HG02884 (cell line): ENCODE measurements at regions not wholly inside any gene's neighbourhood (a gene's known extent, or its start where the extent isn't known, plus 50 kb on each side); places are given as distances from the start of the nearest gene placed in this dataset.
"Not testable (repeated sequence)": the region's sequence is repeated elsewhere in the genome, so short reads cannot be mapped to it uniquely, and the experiment has no call there.

Experiments
- ATAC-seq: cut with Tn5 transposase; IDR thresholded peaks from one replicate; pipeline ENCODE4 v1.9.1; 2021; ENCODE audit warnings: mild to moderate bottlenecking, moderate library complexity; ENCODE audit not compliant: unreplicated experiment

DNA sequence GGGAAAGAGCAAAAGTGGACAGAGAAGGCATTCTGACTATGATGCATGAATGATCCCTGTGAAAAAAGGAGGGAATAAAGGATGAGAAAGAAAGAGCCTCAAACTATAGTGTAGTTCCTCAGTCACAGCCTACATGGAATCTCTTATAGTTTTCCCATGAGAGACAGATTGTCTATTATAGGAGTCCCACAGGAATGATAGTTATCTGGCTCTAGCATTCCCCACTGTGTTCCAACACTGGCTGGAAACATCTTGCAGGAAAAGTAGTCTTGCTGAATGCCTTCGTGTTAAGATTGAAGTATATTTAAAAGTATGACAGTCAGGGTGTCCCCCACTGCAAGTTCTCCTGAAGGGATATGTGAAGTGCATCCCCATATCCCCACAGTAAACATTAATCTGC lies 641.5 kb upstream of the NECTIN3 start:
- no peak for ATAC-seq

DNA sequence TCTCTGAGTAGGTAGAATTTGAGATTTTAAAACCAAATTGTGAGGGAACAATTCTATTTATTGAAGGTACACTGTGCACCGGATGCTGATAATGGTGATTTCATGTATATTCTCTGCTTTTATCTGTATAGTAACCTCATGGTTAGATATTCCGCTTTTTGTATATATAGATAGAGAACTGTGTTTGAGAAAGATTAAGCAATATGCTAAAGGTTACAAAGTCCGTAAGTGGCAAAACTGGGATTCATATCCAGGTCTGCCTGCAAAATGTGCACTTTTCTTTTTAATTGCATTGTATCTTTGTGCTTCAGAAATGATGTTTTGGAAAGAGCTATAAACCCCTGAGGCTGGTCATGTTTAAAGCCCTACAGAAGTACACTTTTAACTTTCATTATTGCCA lies 635.4 kb upstream of the NECTIN3 start:
- no peak for ATAC-seq

DNA sequence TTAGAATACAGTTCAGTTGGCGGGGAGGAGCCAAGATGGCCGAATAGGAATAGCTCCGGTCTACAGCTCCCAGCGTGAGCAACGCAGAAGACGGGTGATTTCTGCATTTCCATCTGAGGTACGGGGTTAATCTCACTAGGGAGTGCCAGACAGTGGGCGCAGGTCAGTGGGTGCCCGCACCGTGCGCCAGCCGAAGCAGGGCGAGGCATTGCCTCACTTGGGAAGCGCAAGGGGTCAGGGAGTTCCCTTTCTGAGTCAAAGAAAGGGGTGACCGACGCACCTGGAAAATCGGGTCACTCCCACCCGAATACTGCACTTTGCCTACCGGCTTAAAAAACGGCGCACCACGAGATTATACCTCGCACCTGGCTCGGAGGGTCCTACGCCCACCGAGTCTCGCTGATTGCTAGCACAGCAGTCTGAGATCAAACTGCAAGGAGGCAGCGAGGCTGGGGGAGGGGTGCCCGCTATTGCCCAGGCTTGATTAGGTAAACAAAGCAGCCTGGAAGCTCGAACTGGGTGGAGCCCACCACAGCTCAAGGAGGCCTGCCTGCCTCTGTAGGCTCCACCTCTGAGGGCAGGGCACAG lies 631.5 kb upstream of the NECTIN3 start:
- not testable (repeated sequence) for ATAC-seq

DNA sequence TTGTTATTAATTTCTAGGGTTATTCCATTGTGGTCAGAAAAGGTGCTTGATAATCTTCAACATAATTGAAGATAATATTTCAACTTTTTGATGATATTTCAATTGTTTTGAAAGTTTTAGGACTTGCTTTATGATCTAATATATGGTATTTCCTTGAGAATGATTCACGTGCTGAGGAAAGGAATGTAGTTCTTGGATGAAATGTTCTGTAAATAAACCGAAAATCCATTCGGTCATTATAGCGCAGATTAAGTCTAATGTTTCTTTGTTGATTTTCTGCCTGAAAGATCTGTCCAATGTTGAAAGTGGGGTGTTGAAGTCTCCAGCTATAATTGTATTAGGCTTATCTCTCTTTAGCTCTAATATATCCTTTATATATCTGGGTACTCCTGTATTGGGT lies 617.5 kb upstream of the NECTIN3 start:
- no peak for ATAC-seq

DNA sequence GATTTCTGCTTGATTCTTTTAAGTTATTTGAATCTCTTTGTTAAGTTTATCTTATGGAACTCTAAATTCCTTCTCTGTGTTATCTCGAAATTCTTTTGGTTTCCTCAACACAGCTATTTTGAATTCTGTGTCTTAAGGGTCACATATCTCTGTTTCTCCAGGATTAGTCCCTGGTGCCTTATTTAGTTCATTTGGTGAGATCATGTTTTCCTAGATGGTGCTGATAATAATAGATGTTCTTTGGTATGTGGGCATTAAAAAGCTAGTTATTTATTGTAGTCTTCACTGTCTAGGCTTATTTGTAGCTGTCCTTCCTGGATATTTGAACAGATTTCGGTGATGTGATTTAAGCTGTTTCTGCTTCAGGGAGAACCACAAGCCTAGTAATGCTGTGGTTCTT lies 615.6 kb upstream of the NECTIN3 start:
- ATAC-seq, result no peak

DNA sequence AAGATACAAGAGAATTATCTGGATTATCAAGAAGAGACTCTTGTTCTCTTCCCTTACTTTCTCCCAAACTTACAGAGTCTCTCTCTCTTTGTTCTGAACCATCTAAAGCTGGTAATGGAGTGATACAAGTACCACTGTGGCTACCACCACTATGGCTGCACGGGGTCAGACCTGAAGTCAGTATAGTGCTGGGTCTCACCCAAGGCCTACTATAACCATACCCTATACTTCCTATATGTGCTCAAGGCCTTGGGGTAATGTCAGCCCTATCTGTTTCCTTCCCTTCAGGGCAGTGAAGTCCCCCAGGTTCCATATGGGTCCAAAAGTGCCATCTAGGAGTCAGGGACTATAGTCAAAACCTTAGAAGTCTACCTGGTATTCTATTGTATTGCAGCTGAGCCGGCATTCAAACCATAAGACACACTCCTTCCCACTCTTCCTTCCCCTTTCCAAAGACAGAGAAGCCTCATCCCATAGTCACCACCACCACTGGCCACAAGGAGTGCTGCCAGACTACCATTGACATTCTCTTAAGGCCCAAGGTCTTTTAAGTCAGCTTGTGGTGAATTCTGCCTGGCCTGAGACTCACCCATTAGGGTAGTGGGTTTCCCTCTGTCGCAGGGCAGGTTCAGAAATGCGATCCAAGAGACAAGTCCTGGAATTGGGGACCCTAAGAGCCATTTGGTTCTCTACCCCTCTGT lies 615.0 kb upstream of the NECTIN3 start:
- ATAC-seq, result no peak

DNA sequence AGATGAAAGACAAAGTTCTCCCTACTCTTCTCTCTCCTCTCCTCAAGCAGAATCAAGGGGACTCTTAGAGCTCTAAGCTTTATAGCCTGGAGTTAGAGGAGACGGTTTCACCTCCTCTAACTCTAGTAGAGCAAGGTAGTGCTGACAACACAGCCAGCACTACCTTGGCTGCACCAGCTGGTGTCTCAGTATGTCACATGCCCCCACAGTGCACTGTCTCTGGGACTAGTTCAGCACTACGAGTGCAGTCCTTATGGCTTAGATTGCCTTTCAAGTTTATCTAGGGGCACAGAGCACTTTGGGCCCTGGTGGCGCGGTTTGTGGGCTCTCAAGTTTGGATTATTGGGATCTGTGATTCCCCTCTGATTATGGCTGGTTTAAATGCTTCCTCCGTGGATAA lies 614.1 kb upstream of the NECTIN3 start:
- ATAC-seq, result no peak

DNA sequence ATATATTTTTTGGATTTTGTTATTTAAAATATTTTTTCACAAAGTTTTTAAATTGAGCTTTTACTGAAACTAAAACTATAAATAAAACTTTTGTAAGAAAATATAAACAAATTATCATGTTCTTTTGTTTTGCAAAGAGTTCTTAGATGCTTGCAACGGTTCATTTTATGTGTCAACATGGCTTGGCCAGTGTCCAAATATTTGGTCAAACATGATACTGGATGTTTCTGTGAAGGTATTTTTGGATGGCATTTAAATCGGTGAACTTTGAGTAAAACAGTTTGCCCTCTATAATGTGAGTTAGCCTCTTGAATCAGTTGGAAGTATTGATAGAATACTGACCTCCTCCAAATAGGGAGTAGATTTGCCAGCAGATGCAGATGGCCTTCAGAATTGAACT lies 612.6 kb upstream of the NECTIN3 start:
- no peak for ATAC-seq

DNA sequence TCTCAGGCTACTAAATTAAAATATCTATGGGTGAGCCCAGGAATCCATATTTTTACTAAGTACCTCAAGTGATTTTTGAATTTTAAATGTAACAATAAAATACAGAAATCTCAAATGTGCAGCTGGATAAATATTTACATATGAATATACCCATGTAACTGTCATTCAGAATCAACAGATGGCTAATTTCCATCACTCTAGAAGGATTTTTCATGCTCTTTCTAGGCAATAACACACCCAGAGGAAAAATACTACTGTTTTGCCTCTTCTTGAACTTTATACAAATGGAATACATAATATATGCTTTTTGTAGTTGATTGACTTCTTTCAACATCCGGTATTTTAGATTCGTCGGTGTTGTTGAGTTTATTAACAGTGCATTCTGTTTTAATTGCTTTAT lies 601.3 kb upstream of the NECTIN3 start:
- ATAC-seq, result no peak

DNA sequence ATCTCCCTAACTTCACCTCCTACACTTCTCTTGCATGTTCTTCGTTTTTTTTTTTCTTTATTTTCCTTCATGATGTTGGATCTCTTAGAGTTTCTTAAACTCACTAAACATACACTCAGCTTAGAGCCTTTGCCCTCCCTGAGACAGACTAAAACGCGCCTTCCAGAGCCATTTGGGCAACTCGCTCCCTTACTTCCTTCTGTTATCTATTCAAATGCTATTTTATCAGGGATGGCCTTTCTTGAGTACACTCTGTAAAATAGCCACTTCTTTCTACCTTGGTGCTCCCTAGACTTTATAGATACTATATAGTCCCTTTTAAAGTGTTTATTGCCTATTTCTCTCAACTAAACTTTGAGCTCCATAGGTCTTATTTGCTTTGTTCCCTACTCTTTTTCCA lies 598.2 kb upstream of the NECTIN3 start:
- no peak for ATAC-seq

DNA sequence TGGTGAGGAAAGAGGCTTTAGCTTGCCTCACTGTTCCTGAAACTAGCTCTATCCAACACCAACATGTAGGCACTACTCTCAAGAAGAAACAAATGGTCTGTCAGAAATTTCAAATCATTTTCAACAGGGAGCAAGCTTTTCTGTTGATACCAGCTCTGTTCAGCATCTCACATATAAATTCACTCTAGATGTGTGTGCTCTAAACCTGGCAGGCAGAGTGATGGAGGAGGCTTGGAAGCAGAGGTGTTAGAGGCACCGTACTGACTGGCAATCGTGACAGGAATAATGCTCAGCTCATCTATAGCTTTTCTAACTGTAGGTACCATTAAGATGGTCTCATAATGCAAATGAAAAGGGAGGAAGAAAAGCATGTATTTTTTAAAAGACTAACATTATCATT lies 597.2 kb upstream of the NECTIN3 start:
- ATAC-seq, result no peak

DNA sequence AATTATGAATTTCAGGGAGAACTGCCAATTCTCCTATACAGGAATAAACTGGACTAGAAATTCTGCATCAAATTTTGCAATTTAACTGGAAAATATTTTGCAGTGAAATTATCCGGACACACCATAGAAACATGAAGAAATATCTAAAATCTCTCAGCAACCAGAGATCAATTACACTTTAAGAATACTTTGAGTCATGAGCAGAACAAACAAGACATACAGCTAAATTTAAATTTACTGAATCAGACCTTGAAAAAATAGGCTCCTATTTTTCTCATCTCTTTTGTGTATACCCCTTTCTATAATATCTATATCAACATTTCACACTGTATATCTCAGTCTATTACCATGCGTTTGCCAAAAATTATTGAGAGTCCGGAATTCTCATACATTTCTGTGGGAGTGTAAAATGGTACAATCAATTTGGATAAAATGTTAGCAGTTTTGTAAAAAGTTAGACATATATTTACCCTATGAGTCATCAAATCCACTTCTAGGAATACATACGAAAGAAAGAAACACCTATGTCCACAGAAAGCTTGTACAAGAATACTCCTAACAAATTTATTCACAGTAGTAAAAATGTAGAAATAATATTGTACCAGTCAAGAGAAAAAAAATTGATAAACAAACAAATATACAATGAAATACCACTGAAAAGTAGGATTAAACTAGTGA lies 593.1 kb upstream of the NECTIN3 start:
- ATAC-seq, result no peak

DNA sequence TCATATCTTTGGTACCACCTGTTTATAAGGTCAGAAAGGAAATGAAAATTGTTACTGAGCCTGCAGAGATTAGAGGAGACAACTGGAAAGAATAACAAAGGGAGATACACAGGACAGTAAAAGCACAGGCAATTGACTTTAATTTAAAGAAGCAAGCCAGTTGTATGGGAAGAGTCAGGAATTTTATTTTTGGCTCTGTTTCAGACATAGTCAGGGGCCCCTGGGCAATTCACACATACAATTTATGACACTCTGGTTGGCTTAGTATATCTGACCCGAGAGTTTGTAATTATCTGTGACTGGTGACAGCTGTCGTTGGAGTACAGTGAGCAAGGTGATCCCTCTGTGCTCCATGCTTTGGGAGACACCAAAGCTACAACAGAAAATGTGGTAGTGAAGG lies 591.9 kb upstream of the NECTIN3 start:
- no peak for ATAC-seq

DNA sequence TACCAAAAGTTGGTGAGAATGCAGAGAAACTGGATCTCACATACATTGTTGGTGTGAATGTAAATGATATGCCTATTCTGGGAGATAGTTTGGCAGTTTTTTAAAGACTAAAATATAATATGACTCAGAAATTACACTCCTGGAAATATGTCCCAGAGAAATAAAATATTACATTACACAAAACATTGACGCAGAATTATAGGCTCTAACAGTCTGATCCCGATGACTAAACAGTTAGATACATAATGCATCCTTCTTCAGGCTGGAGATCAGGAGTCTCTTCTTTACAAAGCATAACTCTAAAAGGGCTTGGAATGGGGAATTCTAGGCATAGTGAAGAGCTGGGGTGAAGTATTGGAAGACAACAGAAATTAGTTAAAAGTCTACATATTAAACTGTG lies 586.2 kb upstream of the NECTIN3 start:
- ATAC-seq, result no peak

DNA sequence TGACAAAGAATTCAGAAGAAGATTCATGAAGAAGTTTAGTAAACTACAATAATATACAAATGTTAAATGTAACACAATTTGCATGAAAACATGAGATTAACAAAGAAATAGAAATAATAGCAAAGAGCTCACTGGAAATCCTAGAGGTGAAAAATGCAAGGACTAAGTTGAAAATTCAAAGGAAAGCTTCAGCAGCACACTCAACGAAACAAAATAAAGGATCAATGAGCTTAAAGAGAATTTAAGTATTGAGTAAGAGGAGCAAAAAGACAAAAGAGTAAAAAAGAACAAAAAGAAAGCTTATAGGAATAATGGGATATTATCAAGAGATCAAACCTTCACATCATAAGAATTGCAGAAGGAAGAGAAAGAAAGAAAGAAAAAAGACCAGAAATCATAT lies 583.8 kb upstream of the NECTIN3 start:
- ATAC-seq, result no peak

DNA sequence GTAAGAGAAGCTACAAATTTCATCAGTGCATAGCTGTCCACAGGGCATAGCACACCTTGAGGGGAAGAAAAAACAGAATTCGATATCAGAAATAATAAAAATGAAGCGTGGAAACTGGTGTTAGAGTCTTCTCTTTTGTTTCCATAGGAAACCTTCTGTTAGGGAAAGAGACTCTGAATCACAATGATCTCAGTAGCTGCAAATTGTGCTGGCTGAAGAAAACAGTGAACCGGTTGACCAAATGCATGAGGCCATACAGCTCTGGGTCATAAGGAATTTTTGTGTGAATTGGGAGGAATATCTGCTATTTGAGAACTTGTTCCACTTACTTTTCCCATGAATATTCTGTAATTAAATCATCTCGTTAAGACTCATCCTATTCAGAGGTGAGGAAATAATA lies 580.2 kb upstream of the NECTIN3 start:
- no peak for ATAC-seq

DNA sequence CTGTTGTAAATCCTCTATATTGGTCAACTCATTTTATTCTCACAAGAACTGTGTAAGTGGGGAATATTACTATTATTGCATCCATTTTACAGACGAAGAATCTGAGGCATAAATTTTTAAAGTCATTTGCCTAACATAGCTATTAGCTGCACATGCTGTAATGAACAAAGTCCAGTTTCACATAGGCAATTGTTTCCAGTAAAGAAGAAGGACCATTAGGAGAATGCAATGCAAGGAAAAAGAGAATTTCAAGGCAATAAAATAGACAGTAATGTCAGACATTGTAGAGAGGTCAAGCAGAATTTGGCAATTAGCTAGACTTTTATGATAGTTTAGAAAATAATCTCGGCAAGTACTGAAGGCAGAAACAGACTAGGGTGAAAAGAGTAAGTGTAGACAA lies 578.7 kb upstream of the NECTIN3 start:
- no peak for ATAC-seq

DNA sequence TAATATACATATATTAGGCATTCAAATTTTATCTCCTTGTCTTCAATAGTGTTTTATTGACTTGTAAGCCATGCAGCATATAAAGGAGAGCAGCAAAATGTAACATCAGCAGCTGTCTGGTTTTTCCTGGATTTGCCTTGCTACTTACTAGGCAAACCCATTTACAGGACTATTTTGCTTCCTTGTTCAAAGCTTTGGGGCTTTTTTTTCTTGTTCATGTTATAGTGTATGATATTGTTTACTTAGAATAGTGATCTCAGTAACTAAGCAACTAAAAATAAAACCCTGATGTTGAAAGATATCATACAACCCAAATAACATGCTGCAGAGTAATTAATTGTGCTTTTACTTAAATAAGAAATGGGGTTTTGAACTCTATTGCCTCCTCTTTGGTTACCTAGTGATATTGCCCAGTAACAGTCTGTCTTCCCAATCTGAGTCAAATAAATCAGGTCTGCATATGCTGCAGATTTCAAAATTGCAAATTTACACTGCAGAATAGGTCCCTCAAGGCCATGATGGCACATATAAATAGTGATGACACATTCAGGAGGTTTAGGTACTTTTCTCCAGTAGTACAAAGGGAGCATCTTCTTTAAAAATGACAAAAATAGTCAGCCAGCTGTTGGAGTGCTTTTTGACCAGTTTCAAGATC lies 578.1 kb upstream of the NECTIN3 start:
- no peak for ATAC-seq

DNA sequence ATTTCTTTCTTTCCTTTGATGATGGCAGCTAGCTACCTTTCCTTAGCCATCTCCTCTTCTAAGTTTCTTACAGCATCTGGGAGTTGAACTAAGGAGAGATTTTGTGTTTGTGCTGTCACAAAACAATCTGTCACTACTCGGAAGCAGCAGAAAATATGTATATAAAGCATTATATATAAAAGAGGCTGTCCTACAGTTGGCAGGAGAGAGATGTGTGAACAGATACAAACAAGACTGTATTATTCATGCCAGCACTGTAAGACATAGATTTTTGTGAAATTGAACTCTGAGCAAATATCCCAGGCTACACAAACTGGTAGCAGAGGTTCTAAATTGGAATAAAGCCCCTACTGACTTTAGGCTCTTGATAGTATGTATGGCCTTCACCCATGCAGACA lies 577.5 kb upstream of the NECTIN3 start:
- no peak for ATAC-seq

DNA sequence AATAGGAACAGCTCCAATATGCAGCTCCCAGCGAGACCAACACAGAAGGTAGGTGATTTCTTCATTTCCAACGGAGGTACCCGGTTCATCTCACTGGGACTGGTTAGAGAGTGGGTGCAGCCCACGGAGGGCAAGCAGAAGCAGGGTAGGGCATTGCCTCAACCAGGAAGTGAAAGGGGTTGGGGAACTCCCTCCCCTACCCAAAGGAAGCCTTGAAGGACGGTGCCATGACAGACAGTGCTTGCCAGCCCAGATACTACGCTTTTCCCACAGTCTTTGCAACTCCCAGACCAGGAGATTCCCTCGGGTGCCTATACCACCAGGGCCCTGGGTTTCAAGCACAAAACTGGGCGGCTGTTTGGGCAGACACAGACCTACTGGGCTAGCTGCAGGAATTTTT lies 576.9 kb upstream of the NECTIN3 start:
- no peak for ATAC-seq

DNA sequence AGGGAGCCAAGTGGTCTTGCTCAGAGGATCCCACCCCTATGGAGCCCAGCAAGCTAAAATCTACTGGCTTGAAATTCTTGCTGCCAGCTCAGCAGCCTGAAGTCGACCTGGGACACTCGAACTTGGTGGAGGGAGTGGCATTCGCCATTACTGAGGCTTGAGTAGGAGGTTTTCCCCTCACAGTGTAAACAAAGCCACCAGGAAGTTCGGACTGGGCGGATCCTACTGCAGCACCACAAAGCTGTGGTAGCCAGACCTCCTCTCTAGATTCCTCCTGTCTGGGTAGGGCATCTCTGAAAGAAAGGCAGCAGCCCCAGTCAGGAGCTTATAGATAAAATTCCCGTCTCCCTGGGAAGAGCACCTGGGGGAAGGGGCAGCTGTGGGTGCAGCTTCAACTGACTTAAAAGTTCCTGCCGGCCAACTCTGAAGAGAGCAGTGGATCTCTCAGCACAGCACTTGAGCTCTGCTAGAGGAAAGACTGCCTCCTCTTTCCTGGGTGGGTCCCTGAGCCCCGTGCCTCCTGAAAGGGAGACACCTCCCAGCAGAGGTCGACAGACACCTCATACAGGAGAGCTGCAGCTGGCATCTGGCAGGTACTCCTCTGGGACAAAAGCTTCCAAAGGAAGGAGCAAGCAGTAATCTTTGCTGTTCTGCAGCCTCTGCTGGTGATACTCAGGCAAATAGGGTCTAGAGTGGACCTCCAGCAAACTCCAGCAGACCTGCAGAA lies 576.3 kb upstream of the NECTIN3 start:
- no peak for ATAC-seq
